Thyroid gland (tissue), 4 donors: ENCODE measurements at regions not wholly inside any gene's neighbourhood (a gene's known extent, or its start where the extent isn't known, plus 50 kb on each side); places are given as distances from the start of the nearest gene placed in this dataset.

ENCODE experiments used
- DNase-seq, 2 donors: peaks; one replicate each; pipeline ENCODE4 v3.0.0-alpha.2; 2019
- H3K27ac ChIP-seq, 3 donors: fragments of 200-600 bp; sonication (generic); 1 replicate in 2 of 3; 2 replicates in 1 of 3; pipeline ENCODE4 v1.5.1; 2016 to 2019; ENCODE audit warnings: mild to moderate bottlenecking in 1 of 3, moderate library complexity in 1 of 3
- H3K27me3 ChIP-seq: fragments of 200-600 bp; sonication (generic); one replicate; pipeline ENCODE4 v1.5.1; 2019
- H3K36me3 ChIP-seq, 2 donors: fragments of 200-600 bp; sonication (generic); one replicate each; pipeline ENCODE4 v1.5.1; 2016 to 2019
- H3K4me1 ChIP-seq, 2 donors: fragments of 200-600 bp; sonication (generic); one replicate each; pipeline ENCODE4 v1.5.1; 2017 to 2019
- H3K4me3 ChIP-seq, 3 donors: fragments of 200-600 bp; sonication (generic); replicated peaks in 1 of 3; 1 replicate in 2 of 3; 2 replicates in 1 of 3; pipeline ENCODE4 v1.5.1; 2016; ENCODE audit warnings: mild to moderate bottlenecking in 1 of 3
- H3K9me3 ChIP-seq: fragments of 200-600 bp; sonication (generic); one replicate; pipeline ENCODE4 v1.5.1; 2017
- POLR2A ChIP-seq, 2 donors: fragments of 450-650 bp; IDR thresholded peaks; one replicate each; pipeline ENCODE4 v1.6.1; 2017; ENCODE audit warnings: antibody characterized with exemption in 2 of 2, mild to moderate bottlenecking in 2 of 2, moderate library complexity in 1 of 2
- WGBS, 2 donors: methylation state at CpG; one replicate each; pipeline ENCODE4 v1.1.5; 2017; 5-methylcytosine and 5-hydroxymethylcytosine counted together
- intact Hi-C: fragments of 100-400 bp; cut with DNase I; formaldehyde crosslinking; loops from one replicate; pipeline ENCODE4 v1.15.1; 2023
- TF ChIP-seq, protein P1 (sequence below), 6 experiments: fragments of 200-600 bp in 3 of 6; fragments of 450-650 bp in 3 of 6; sonication (generic) in 3 of 6; IDR thresholded peaks; one replicate each; pipeline ENCODE4 v1.5.1; 2016 to 2019; ENCODE audit warnings: antibody characterized with exemption in 6 of 6, mild to moderate bottlenecking in 2 of 6, inconsistent platforms in 1 of 6, moderate library complexity in 1 of 6

DNA sequence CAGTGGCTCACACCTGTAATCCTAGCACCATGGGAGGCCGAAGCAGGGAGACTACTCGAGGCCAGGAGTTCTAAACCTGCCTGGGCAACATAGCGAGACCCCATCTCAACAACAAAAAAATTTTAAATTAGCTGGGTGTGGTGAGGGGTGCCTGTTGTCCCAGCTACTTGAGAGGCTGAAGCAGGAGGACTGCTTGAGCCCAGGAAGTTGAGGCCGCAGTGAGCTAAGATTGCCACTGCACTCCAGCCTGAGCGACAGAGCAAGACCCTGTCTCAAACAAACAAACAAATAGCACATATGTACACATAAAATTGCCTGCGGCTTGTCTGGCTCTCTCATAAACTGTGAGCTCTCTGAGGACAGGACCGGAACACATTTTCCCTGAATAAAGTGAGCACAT is 106.3 kb downstream of the BANF2 start:
- no peak for DNase-seq
- TF ChIP-seq, protein P1, sequence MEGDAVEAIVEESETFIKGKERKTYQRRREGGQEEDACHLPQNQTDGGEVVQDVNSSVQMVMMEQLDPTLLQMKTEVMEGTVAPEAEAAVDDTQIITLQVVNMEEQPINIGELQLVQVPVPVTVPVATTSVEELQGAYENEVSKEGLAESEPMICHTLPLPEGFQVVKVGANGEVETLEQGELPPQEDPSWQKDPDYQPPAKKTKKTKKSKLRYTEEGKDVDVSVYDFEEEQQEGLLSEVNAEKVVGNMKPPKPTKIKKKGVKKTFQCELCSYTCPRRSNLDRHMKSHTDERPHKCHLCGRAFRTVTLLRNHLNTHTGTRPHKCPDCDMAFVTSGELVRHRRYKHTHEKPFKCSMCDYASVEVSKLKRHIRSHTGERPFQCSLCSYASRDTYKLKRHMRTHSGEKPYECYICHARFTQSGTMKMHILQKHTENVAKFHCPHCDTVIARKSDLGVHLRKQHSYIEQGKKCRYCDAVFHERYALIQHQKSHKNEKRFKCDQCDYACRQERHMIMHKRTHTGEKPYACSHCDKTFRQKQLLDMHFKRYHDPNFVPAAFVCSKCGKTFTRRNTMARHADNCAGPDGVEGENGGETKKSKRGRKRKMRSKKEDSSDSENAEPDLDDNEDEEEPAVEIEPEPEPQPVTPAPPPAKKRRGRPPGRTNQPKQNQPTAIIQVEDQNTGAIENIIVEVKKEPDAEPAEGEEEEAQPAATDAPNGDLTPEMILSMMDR (IDR thresholded peaks at IDR 0.05): no peak
- no peak for TF ChIP-seq POLR2A (IDR thresholded peaks at IDR 0.05)
- intact Hi-C loops: no loop called here
- Histone ChIP-seq H3K4me3 (no peak overlapping the region), H3K36me3 (no peaks in the 10 kb centered on the region), H3K27me3 (no peaks in the 10 kb centered on the region), H3K9me3 (no peaks in the 10 kb centered on the region), H3K27ac (peak overlapping the region; percentile 71 to 94 (median 82)), H3K4me1 (peaks cover 19 to 33% of the 10 kb centered on the region in 2 donors)
- 86 to 89% methylated on average over 7 of the region's 7 CpGs for WGBS, 2 donors

DNA sequence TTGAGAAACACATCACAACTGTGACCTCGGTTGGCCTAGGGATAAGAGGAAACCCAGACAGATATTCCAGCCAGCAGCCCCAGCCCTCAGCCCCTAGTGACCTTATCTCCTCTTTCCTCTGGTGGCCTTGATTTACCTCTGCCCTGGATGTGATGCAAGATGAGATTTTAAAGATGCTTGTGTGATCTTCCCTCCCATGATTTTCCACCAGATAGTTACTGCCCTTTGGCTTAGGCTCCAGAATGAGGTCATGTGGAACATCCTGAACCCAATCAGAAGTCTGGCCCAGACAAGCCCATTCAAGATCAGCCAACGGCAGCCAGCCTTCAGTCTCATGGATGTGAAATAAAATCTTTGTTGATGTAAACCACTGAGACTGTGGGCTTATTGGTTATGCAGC is 104.0 kb downstream of the BANF2 start:
- Histone ChIP-seq H3K27ac (no peak overlapping the region), H3K4me3 (no peak overlapping the region), H3K27me3 (no peaks in the 10 kb centered on the region), H3K9me3 (no peaks in the 10 kb centered on the region), H3K36me3 (no peaks in the 10 kb centered on the region), H3K4me1 (peaks cover 19 to 24% of the 10 kb centered on the region in 2 donors)
- no peak for DNase-seq
- TF ChIP-seq, protein P1 (IDR thresholded peaks at IDR 0.05): no peak
- no peak for TF ChIP-seq POLR2A (IDR thresholded peaks at IDR 0.05)
- 92 to 93% methylated on average over 2 of the region's 2 CpGs for WGBS, 2 donors
- intact Hi-C loops: no loop called here

DNA sequence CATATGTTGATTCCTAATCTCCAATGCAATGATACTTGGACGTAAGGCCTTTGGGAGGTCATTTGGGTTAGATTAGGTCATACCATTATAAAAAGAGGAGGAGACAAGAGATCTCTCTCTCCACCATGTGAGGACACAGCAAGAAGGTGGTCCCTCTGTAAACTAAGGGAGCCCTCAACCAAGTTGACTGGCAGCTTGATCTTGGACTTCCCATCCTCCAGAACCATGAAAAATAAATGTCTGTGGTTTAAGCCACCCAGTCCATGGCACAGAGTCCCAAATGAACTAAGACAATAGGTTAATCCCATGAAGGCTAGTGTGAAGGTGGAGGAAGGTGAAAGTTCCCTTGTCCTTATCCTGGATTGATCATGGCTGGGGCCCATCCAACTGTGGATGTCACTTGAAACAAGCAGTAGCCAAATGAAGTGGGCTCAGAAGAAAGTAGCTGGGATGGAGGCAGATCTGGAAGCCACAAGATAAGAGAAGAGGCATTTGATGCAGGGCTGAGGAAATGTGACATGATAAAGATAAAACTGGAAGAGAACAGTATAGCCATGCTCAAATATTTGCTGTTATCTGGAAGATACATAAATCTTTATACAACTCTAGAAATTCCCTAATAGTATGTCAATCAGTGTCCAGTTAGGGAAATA is 99.9 kb downstream of the BANF2 start:
- intact Hi-C loops: no loop called here
- WGBS, 2 donors: 95% methylated on average over 1 of the region's 1 CpG
- Histone ChIP-seq H3K9me3 (no peaks in the 10 kb centered on the region), H3K4me3 (no peak overlapping the region), H3K27me3 (no peaks in the 10 kb centered on the region), H3K4me1 (peaks cover 15 to 23% of the 10 kb centered on the region in 2 donors), H3K36me3 (no peaks in the 10 kb centered on the region), H3K27ac (no peak overlapping the region)
- no peak for DNase-seq
- no peak for TF ChIP-seq POLR2A (IDR thresholded peaks at IDR 0.05)
- TF ChIP-seq, protein P1 (IDR thresholded peaks at IDR 0.05): no peak

DNA sequence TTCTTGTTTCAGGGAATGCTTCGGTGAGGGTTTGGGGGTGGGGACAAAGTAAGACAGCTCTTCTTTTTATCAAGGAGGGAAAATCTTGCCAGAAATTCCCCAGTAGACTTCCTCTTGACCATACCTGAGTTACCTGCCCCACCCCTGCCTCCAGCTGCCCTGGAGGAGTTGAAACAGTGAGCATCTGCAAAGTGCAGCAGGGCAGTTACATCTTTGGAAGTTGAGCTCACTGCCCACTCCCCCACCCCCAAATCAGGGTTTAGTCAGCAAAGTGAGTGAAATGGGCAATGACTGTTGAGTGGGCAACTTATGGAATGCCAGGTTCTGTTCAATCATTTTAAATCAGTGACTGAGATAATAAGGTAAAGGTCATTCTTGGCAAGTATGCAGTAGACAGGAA is 98.8 kb downstream of the BANF2 start:
- TF ChIP-seq, protein P1 (IDR thresholded peaks at IDR 0.05): no peak
- TF ChIP-seq POLR2A (IDR thresholded peaks at IDR 0.05): no peak
- no peak overlapping the region for H3K4me3 ChIP-seq
- H3K36me3 ChIP-seq: no peaks in the 10 kb centered on the region
- no peaks in the 10 kb centered on the region for H3K27me3 ChIP-seq
- intact Hi-C loops: no loop called here
- H3K4me1 ChIP-seq: peaks cover 18 to 34% of the 10 kb centered on the region in 2 donors
- H3K9me3 ChIP-seq: no peaks in the 10 kb centered on the region
- peak in 1 of 2 donors; percentile 21 for DNase-seq
- H3K27ac ChIP-seq: no peak overlapping the region
- WGBS, 2 donors: 58 to 77% methylated on average over 1 of the region's 1 CpG

DNA sequence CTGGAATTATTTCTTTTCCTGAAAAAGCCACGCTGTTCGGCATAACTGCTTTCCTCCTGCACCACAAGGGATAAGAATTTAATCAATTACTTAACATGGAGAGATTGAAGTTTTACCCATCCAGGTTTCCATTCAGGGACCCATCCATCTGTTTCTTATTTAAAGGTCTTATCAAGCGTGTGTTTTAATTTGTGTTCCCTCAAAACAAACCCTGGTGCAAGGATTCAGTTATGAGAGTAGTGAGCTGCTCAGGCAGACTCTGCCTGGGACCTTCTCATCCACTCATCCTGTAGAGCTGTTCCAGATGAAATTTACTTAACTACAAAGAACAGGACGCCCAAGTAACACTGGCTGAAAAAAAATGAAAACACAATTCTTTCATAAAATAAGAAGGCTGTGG is 97.8 kb downstream of the BANF2 start:
- Histone ChIP-seq H3K4me3 (no peak overlapping the region), H3K9me3 (no peaks in the 10 kb centered on the region), H3K27me3 (no peaks in the 10 kb centered on the region), H3K36me3 (no peaks in the 10 kb centered on the region), H3K4me1 (peaks cover 18 to 34% of the 10 kb centered on the region in 2 donors), H3K27ac (no peak overlapping the region)
- DNase-seq: no peak
- intact Hi-C loops: no loop called here
- TF ChIP-seq, protein P1 (IDR thresholded peaks at IDR 0.05): no peak
- no peak for TF ChIP-seq POLR2A (IDR thresholded peaks at IDR 0.05)
- 95 to 96% methylated on average over 4 of the region's 4 CpGs for WGBS, 2 donors
